Ovary (tissue), 3 donors: ENCODE measurements at regions not wholly inside any gene's neighbourhood (a gene's known extent, or its start where the extent isn't known, plus 50 kb on each side); places are given as distances from the start of the nearest gene placed in this dataset.

Experiments
- CTCF ChIP-seq, 3 donors: fragments of 450-650 bp in 2 of 3; fragments of 200-600 bp in 1 of 3; IDR thresholded peaks; one replicate each; pipeline versions ENCODE4 v1.5.1 to v1.8.0; 2016 to 2022; ENCODE audit warnings: antibody characterized with exemption in 3 of 3, mild to moderate bottlenecking in 1 of 3
- EP300 ChIP-seq: sonication (generic); formaldehyde crosslinking; IDR thresholded peaks from one replicate; pipeline ENCODE4 v1.6.1; 2017; ENCODE audit warnings: antibody characterized with exemption
- donor health status: DM: no; HTN: no; CAD: no.

DNA sequence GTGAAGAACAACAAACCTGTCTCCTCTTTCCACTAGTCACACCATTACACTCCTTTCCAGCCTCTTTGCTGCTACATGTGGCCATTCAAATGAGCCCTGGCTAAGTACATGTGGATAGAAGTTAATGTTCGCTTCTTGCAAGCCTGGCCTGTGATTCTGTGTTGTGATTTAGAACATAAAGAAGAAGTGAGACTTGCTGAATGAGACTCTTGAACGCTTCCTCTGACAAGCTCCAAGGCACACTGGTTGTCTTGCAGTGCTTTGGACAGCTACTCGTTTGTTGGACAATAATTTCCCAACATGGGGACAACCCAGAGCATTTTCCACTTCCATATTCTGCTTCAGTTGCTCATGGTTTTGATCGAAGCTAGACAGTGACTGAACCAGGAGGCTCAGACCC is 57.3 kb downstream of the CCDC74A start:
- no peak for TF ChIP-seq CTCF (IDR thresholded peaks at IDR 0.05)
- TF ChIP-seq EP300: no peak
